GM10266 (cell line): ENCODE measurements at regions not wholly inside any gene's neighbourhood (a gene's known extent, or its start where the extent isn't known, plus 50 kb on each side); places are given as distances from the start of the nearest gene placed in this dataset.

Experiments used
- DNase-seq: peaks from one replicate; pipeline ENCODE4 v3.0.0; 2012; ENCODE audit errors: extremely low spot score
- TF ChIP-seq, protein P1 (sequence below): IDR thresholded peaks from 2 replicates; pipeline ENCODE4 v1.5.1; 2012; ENCODE audit warnings: mild to moderate bottlenecking, low read depth; ENCODE audit not compliant: control insufficient read depth, insufficient read depth; ENCODE audit errors: missing control alignments

- DNase-seq, result no peak
- TF ChIP-seq, protein P1, sequence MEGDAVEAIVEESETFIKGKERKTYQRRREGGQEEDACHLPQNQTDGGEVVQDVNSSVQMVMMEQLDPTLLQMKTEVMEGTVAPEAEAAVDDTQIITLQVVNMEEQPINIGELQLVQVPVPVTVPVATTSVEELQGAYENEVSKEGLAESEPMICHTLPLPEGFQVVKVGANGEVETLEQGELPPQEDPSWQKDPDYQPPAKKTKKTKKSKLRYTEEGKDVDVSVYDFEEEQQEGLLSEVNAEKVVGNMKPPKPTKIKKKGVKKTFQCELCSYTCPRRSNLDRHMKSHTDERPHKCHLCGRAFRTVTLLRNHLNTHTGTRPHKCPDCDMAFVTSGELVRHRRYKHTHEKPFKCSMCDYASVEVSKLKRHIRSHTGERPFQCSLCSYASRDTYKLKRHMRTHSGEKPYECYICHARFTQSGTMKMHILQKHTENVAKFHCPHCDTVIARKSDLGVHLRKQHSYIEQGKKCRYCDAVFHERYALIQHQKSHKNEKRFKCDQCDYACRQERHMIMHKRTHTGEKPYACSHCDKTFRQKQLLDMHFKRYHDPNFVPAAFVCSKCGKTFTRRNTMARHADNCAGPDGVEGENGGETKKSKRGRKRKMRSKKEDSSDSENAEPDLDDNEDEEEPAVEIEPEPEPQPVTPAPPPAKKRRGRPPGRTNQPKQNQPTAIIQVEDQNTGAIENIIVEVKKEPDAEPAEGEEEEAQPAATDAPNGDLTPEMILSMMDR, result no peak
Observed at GRCh38 chr2:204108781-204109295, 172.3 kb downstream of the ICOS start.

- no peak for DNase-seq
- TF ChIP-seq, protein P1, result no peak
Observed at GRCh38 chr2:204109681-204110080, 173.1 kb downstream of the ICOS start.

DNA sequence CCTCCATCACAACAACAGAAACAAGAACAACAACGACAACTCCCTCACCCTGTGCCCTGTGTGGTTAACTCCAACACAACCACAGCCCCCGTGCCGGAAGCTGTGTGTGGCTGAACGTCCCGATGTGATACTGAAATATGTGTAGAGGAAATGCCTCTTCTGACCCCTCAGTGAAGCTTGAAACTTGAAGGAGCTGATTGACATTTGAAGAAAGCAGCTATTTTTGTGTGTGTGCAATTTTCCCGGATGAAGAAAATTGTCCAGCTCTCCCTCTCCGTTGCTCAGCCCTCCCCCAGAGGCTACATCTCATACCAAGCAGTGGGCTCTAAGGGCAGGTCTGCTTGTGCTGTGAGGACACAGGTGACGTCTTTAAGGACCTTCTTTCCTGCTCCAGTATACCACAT, 173.8 kb downstream of the ICOS start:
- TF ChIP-seq, protein P1, result no peak
- DNase-seq, result peak; percentile 23

GRCh38 chr2:204110751-204111516, 174.4 kb downstream of the ICOS start:
- no peak for DNase-seq
- TF ChIP-seq, protein P1, result no peak

GRCh38 chr2:204112084-204112770, 175.7 kb downstream of the ICOS start:
- TF ChIP-seq, protein P1, result no peak
- DNase-seq, result no peak

DNA sequence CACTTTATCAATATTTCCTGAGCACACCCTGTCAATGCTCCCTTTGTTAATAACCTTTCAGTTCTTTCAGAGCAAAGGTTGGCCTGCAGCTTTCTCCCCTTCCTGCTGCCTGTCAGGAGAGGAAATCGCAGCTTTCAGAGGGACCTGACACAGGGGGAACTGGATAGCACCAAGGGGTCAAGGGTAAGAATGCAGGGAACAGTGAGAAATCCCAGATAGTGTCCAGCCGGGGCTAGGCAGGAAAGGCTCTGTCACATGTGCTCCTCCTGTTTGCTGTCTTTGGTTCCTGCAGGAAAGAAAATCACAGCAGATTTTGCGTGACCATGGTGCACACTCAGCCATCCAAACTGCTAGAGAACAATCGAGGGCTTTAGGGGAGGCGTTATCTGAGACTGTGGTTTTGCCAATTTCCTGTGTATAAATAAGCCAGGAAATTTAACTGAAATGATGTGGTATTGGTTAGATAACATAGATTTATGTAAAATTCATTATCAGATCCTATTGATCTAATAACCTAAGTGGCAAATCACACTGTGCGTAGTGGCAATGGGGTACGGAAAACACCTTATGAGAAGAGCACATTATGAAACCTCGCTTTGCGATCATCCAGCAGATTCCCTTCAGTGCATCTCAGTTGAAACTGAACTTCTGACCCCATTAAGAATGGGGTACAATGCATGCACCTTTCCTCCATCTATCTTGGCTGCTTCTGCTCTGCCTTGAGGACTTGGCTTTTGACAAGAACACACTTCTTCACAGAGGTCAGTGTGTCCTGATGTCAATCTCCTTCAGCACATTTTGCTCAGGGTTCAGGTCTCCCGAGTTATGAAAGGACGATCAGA, 178.0 kb downstream of the ICOS start:
- TF ChIP-seq, protein P1, result no peak
- DNase-seq, result no peak
